CD4-positive, alpha-beta T cell treated with Interleukin-21 for 1 hour (primary cell): ENCODE measurements at regions not wholly inside any gene's neighbourhood (a gene's known extent, or its start where the extent isn't known, plus 50 kb on each side); places are given as distances from the start of the nearest gene placed in this dataset.

Source experiments
- DNase-seq: peaks from one replicate; pipeline ENCODE4 v3.0.0-alpha.2; 2020

DNA sequence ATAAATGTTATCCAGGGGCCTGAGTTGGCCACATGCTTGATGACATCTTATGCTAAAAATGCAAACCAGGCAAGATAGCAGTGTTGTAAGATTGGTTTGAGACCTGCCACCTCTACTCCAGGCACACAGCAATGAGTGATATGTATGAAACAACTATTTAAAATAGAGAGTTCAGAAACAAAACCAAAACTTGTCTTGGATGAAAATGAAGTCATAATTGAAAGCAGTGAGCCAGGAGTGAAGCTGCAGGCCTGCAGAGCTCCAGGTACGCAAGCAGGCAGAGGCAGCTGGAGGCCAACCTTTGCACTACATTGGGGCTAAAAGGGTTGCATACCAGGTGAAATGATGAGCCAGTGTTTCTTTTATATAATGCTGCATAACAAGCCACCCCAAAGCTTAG, 89.2 kb upstream of the SPATS2L start:
- DNase-seq, result no peak

DNA sequence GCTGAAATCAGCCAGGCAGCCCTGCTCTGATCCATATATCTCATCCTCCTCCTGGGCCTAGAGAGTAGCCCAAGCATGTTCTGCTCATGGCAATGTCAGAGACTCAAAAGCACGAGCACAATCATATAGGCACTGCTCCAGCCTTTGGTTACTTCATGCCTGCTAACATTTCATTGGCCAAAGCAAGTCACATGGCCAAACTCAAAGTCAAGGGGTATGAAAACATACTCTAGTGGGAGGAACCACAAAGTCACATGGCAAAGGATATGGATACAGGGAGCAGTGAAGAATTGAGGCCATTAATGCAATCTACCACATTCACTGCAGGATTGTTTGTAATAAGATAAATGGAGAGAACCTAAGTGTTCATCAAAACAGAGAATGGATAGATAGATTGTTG, 87.8 kb upstream of the SPATS2L start:
- no peak for DNase-seq

DNA sequence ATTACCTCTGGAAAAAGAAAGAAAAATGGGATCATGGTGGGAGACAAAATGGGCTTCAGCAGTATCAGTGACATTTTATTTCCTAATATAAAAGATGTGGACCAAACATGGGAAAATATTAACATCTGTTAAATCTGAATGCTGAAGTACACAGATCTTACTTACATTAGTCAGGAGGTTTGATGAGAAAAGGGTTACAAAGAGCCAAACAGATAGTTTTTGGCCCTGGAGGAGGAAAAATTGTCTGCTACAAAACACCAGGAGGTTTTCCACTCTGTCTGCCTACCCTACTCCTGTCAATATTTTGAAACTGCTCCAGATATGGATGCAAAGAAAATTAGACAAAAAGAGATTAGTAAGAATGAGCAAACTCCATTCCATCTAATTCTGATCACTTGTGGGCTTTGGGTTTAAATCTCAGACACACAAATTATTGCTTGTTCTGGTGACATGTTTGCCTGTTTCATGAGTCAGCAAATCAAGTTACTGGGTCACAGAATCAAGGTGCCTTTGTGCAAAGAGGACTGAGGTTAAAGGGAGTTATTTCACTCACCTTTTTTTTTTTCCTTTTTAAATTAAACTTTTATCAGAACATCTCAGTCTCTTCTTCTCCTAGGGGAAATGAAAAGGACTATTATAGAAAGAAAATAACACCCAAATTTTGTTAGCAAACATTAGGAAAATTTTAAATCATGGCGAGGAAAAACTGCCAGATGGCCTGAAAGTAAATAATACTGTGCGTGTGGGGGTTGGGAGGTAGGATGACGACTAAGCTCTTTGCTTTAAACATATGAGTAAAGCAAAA, 87.0 kb upstream of the SPATS2L start:
- no peak for DNase-seq

DNA sequence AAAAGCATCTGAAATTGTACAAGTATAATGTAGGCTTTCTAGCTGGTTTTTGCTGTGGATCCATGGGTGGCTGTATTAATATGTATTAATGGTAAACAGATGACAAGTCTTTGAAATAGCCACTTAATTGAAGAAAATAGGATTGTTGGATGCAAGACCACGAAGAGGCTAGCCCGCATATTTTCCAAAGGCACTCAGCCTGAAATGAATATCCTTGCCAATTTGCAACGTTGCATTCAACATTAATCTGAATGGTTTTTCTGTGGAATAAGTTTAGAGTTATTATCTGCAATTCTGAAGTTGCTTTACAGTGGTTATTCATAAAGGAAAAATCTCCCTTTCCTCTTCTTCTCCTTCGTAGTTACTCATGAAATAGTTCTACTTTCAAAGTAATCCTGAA, 86.2 kb upstream of the SPATS2L start:
- no peak for DNase-seq

DNA sequence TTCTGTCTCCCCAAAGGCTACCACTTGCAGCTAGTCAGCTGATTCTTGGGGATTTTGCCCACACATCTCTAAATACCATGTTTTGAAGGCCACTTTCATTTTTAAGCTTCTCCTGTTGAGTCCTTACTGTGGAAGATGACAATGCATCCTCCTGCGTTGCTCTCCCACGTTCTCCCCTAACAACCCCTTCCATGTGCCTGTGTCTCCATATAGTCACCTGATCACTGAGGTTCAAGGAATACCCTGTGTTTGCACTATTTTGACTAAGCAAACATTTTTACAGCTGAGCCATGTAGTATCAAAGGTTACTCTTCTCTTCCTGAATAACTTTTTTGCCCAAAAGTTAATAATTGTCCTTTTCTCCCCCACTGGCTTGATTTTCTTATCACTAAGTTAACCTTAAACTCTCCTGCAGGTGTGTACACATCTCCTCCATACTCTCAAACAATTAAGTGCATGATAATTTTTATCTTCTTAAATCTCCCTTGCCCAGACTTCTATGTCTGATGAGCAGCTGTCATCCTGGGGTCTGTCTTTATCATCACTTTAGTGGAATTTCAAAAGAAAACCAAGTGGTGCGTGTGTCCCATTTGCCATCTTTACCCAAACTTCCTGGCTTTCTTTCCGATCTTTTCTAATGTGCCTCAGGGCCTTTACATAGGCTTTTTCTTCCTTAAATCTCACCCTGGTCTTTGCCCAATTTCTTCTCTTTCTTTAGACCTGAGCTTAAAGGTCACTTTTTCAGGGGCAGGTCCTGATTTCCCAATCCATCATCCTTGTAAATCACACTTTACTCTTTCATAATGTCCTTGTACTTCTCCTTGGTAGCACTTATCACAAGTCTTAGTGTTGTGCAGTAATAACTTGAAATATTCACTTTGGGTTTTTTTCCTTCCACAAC, 85.2 kb upstream of the SPATS2L start:
- DNase-seq, result no peak

DNA sequence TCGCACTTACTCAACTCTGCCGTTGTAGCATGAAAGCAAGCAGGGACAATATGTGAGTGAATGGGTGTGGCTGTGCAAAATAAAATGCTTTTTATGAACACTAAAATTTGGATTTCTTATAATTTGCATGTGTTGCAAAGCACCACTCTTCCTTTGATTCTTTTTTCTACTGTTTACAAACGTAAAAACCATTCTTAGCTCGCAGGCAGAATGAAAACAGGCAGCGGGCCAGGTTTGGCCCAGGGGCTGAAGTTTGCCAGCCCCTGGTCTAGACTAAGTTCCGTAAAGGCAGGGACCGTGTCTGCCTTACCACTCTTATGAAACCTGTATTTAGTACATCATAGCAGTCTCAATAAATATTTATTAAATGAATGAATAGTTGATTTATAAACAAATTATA, 83.7 kb upstream of the SPATS2L start:
- DNase-seq, result no peak

DNA sequence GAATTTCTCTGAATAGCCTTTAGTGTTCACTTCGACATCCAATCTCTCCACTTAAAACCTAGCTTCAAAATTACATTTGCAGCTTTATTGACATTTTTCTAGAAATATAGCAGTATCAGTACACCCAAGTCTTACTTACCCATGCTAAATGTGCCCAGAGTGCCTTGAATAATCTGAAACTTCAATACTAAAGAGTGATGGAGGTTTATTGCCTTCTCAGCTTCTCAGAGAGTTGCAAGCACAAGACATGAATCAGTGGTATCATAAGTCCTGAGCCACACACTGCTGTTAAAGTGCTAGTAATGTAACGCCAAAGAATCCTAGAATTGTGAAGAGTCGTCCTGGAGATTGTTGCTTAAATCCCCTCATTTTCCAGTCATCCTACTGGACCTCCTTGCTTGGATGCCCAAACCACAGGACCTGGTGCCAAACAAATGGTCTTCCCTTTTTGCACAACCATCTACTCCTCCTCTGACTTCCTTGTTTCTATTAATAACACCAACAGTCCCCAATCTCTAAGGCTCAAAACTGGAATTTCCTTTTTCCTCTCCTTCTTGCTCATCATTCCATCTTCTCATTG, 83.2 kb upstream of the SPATS2L start:
- DNase-seq, result no peak

DNA sequence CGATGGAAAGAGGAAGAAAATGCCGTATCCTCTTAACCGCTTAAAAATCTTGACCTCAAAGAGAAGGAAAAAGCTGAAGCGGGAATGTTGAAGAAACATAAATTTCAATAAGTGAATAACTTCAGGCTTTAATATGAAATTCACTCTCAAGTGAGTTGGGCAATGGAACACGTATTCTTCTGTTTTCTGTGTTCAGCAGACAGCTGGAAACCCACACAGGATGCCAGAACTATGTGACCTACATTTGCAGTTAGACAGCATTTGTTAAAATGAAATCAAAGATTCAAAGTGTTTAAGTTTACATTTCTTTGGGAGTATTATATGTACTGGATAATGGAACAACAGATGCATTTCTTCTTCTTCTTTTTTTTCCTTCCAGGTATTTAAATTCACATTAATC, 80.5 kb upstream of the SPATS2L start:
- no peak for DNase-seq

DNA sequence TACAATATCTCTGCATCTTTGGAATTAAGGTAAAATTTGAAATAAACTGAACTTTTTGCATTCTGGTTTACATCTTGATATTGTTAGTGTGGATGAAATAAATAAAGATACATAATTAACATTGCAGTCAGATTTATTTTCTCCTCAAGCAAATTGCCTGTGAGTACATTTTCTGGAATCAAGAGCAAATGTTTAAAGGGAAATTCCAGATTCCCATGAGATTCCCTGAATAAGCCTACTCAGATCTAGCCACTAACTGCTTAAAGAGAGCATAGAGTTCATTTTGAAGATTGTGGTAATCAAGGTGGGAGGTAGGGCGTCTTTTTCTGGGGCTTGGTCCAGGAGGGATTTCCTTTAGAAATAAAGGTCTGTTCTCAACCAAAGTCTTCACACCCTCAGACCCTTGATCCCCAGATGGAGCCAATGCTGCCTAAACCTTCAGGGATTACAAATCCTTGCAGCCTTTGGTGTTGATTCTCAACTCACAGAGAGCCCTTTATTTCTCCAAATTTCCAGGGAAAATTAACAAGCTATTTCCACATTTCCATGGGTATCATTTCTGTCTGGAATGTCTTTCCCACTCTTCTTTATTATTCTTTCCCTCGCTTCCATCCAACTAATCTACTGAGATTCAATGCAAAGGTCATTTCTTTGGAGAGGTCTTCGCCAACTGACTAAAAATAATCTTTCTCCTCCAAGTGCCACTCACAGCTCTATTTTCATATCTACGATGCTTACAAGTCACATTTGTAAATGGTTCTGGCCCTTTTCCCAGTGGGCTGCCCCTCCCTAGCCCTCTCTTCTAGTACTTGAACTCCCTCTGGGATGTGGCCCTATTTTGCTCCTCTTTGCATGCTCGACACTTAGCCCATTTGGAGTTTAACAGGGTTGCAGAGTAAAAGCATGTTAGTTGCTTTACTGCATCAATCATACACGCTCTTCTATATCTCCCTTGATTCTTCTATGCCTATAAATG, 79.8 kb upstream of the SPATS2L start:
- no peak for DNase-seq

DNA sequence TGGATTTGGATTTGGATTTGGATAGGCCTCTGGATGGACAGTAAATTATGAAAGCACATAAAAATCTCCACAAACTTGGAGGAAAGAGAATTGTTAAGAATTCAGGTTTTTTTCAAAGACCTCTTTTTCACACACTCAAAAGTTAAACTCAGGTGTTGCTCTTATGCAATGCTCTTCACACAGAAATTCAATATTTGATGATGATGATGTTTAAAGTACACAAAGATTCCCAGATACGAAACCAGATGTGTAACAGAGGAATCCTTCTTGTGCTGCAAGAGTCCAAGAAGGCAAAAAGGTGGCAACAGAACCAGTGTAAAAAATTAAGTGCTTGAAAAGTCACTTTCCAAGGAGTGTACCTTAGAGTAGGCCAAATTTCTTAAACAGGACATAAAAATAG, 75.8 kb upstream of the SPATS2L start:
- DNase-seq, result no peak

DNA sequence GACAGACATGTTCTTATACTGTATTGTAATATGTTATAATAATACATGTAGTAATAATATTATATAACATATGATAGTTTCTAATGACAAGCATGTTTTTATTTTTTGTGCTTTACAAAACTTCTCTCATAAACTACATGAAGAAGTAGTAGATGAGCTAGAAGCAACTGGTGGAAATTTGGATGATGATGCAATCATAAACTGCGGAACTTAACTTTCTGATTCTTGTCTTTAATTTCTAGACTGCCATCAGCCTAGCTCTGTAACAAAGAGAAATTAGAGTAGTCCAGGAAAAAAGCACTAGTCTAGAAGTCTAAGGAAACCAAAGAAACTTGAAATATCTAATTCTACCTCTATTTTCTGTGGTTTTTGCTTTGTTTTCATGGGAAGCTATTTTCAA, 71.0 kb upstream of the SPATS2L start:
- no peak for DNase-seq

DNA sequence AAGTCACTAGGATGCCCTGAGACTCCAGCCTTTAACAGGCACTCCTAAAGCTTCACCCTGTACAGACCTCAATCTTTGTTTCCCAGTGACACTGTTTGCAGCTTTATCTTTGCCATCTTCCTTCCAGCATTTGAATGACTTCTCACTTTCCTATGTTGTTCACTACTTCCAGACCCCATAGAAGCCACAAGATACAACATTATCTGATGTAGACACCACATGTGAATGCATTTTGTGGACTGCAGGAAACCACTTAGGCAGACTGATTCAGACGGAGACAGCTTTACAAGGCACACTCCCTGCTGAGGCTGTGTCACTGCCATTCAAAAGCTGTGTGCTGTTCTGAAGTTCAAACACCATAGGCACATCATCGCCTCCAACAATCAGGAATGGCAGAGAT, 67.3 kb upstream of the SPATS2L start:
- no peak for DNase-seq

DNA sequence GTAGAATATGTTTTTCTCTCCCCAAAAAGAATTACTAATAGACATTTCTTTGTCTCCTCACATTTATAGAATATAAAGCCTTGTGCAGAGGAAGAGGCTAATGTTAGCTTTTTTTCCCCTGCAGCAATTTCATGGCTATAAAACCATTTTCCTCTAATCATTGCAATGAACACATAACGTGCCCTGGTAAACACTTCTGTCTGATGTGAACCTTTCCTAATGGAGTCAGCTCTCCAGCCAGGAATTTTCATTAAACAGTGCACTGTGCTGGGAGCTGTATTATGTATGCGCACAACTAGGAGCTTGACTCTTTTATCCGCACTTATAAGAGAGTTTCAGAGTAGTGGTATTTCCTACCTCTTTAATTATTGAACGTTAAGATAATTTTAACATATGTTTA, 63.9 kb upstream of the SPATS2L start:
- DNase-seq, result no peak

DNA sequence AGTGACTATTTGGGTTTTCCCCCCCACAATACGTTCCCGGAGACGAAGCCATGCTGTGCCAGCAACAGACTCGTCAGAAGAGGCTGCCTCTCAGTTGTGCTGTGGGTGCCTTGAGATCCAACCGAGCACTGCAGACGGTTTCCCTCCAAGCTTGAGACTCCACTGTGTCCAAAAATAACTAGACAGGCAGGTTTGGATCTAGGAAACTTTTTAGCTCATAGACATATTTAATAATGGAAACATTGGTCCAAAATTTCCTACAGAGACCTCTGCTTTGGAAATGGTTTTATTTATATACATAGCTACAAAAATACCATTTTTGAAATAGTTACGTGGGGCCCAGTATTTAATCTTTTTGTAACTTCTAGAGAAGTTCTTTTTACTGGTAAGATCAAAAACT, 63.1 kb upstream of the SPATS2L start:
- DNase-seq, result no peak

DNA sequence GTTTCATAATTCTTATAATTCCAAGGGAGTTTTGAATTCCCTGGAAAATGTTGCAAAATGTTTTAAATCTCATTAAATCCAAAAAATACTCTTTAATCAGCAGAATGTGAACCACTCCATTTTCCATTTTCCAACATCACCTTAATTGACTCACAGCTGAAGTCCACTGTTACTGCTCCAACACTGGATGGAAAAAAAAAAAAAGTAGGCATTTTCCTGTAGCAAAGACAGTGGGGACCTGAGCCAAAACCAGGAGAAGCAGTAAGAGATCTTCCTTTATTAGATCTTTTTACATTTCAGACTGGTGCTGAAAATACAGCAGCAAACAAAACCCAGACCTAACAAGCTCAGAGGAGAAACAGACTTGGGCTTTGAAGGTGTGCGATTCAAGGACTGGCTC, 62.4 kb upstream of the SPATS2L start:
- DNase-seq, result no peak

DNA sequence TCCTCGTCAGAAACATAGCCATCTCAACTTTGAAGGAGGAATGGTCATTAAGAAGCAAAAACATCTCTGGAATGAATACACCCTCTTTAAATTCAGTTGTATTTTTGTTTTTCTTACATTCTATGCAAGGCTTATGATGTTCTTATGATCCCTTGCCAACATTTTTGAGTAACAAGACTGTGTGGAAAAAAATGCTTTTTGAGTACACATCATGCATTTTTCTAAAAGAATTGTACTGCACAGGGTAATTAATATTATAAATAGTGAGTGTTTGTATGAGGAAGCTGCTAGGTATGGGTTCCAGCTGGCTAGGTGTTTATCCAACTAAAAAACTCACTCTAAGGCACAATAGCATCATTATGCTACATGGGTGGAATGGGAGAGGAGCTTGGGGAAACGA, 59.0 kb upstream of the SPATS2L start:
- DNase-seq, result no peak

DNA sequence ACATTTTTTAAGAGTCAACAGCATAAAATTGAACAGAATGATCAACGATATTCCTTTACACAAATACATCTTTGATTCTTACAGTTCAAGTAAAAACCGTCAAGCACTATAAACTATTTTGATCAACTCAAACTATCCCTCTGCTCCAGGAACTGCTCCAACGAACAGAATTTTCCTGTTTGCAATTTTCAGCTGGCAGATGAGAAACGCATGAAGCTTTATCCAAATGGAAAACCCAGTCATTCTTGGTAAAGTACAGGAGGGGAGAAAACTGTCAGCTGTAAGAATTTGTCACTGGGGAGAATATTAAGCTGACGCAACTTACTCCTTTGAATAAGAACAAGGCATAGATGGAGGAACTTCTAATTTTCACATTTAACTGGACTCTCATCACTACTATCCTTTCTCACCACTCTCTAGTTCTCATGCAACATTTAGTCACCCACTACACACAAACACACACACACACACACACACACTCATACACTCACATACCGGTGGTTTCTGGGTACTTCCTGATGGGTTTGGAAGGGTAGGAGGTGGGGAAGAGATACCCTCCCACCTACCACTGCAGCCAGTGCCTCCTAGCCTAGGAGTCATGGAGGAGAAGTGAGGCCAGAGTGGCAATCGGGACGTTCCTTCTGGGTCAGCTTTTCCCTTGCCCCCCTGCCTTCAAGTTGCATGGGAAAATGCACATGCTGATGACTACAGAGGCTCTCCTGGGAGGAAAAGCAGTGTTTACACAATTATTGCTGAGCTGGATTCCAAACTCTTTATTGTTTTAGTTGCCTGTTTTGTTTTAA, 54.0 kb upstream of the SPATS2L start:
- no peak for DNase-seq

DNA sequence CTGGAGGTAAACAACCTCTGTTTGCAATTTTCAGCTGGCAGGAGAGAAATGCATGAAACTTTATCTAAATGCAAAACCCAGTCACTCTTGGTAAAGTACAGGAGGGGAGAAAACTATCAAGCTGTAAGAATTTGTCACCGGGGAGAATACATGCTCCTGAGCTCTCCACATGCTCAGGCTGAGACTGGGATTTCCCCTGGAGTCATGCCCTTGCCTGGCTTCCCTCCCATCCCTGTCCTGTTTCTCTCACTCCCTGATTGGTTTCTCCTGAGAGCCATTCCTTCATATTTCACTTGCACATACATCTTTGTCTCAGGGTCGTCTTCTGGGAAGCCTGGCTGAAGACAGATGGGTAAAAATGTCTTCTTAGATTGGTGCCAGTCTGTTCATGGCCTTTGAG, 52.9 kb upstream of the SPATS2L start:
- no peak for DNase-seq

DNA sequence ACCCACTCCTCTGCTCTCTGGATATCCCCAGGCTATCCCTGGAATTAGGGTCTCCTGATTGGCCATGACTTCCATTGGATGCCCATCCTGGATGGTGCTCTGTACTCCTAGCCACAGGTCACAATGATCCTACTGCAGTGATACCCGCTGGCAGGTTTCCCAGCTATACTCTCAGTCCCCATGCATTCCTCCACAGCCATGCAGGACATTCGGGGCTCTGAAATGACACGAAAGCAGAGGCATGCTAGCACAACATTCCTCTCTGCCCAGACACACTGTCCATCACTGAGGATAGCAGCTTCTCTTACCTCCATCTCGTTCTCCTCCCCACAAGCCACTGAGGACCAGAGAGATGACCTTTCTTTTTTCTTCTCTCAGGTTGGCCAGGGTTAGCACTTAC, 51.7 kb upstream of the SPATS2L start:
- no peak for DNase-seq

DNA sequence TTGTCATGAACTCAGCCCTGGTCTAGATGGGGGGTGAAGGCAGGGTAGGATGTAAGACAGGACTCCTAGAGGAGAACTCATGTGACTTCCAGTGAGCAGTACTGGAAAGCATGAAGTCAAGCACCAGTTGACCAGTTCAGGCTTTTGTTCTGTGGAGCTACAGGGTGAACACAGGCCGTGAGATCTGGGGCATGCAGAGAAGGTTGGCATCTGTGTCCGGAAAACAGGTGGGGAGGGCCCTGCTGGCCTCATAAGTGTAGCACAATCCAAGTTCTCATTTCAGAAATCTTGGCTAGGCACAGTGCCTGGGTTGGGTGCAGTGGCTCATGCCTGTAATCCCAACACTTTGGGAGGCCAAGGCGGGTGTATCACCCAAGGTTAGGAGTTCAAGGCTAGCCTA, 50.9 kb upstream of the SPATS2L start:
- no peak for DNase-seq
